NCI-H2196 (cell line): ENCODE measurements at regions not wholly inside any gene's neighbourhood (a gene's known extent, or its start where the extent isn't known, plus 50 kb on each side); places are given as distances from the start of the nearest gene placed in this dataset.
A peak's percentile ranks its signal among the peaks of the same experiment; 100 is the strongest.
"Not testable (repeated sequence)": the region's sequence is repeated elsewhere in the genome, so short reads cannot be mapped to it uniquely, and the experiment has no call there.

ENCODE experiments used
- DNase-seq: peaks from one replicate; lab custom pipeline; 2025; ENCODE audit not compliant: unreplicated experiment; lab: John Stamatoyannopoulos, UW

GRCh38 chr3:118805007-118805406, 229.6 kb downstream of the IGSF11 start:
- DNase-seq = no peak

- no peak for DNase-seq
These were observed 228.2 kb downstream of the IGSF11 start for GRCh38 chr3:118806423-118806822.

- DNase-seq = not testable (repeated sequence)
These were observed 227.3 kb downstream of the IGSF11 start for GRCh38 chr3:118807349-118807748.

- DNase-seq = no peak
These were observed 225.9 kb downstream of the IGSF11 start for GRCh38 chr3:118808723-118809122.

- DNase-seq = no peak
These were observed 224.7 kb downstream of the IGSF11 start for GRCh38 chr3:118809696-118810498.

GRCh38 chr3:118810499-118811035, 224.1 kb downstream of the IGSF11 start:
- no peak for DNase-seq

- DNase-seq = no peak
These were observed 223.4 kb downstream of the IGSF11 start for GRCh38 chr3:118811236-118811732.

GRCh38 chr3:118813472-118813871, 221.2 kb downstream of the IGSF11 start:
- DNase-seq = no peak

- peak; percentile 84 for DNase-seq
These were observed 216.9 kb downstream of the IGSF11 start for GRCh38 chr3:118817748-118818165.

- DNase-seq = no peak
These were observed 216.3 kb downstream of the IGSF11 start for GRCh38 chr3:118818386-118818785.

GRCh38 chr3:118823626-118824025, 211.0 kb downstream of the IGSF11 start:
- no peak for DNase-seq

GRCh38 chr3:118827446-118827845, 207.2 kb downstream of the IGSF11 start:
- DNase-seq = no peak

- DNase-seq = no peak
These were observed 206.3 kb downstream of the IGSF11 start for GRCh38 chr3:118828351-118828750.

- no peak for DNase-seq
These were observed 201.6 kb downstream of the IGSF11 start for GRCh38 chr3:118833075-118833474.

GRCh38 chr3:118838871-118839270, 195.8 kb downstream of the IGSF11 start:
- DNase-seq = no peak

- no peak for DNase-seq
These were observed 192.3 kb downstream of the IGSF11 start for GRCh38 chr3:118842147-118842863.

GRCh38 chr3:118846176-118846575, 188.5 kb downstream of the IGSF11 start:
- DNase-seq = no peak
